Ammon's horn (tissue), 1 donor: ENCODE measurements at regions not wholly inside any gene's neighbourhood (a gene's known extent, or its start where the extent isn't known, plus 50 kb on each side); places are given as distances from the start of the nearest gene placed in this dataset.
"Not testable (repeated sequence)": the region's sequence is repeated elsewhere in the genome, so short reads cannot be mapped to it uniquely, and the experiment has no call there.

Experiments used
- DNase-seq: peaks from one replicate; pipeline ENCODE4 v3.0.0-alpha.2; 2016; ENCODE audit warnings: low spot score

DNA sequence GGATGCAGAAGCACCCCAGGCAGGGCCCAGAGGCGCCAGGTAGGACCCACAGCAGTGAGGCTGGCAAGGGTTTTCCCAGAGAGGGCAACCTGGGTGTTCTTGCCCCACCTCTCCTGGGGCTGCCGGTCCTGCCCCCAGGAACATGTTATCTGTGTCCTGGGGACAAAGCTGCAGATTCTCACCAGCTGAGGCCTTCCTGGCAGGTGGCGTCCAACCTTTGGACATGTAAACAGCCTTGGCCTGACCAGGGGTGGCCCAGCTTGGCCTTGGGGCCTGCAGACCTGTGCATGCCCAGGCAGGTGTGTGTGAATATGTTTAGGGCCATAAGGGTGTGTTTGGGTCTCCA, 101.8 kb upstream of the LARP1 start:
- no peak for DNase-seq

DNA sequence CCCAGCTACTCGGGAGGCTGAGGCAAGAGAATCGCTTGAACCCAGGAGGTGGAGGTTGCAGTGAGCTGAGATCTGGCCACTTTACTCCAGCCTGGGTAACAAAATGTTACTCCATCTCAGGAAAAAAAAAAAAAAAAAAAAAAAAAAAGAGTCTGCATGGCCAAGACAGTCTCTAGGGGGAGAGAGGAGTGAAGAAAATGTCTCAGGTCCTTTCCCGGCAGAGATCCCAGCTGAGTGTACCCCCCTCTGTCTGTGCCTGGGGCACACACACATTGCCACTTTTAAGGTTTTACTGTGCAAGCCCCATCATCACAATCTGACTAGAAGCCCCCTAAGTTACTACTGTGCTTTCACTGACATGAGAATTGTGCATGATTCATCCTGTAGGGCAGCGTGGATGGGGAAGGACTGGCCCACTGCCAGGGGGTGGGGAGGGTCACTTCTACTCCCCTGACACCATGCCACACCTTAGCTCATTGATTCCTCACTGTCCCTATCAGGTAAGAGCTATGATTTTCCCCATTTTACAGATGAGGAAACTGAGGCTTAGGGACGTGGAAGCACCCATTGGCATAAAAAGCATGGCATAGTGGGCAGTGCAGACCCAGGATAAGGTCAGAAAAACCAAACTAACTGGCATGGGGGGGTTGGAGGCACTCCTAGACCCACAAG, 102.3 kb upstream of the LARP1 start:
- DNase-seq, result no peak

DNA sequence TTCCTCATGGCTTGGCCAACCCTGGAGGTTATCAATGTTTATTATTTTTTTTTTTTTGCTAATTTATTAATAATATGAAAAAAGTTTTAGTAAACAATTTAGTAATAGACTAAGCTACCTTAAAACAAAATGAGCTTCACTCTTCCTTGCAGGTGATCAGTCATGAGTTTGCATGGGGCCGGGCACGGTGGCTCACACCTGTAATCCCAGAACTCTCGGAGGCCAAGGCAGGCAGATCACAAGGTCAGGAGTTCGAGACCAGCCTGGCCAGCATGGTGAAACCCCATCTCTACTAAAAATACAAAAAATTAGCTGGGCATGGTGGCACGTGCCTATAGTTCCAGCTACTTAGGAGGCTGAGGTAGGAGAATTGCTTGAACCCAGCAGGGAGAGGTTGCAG, 103.4 kb upstream of the LARP1 start:
- DNase-seq, result not testable (repeated sequence)

DNA sequence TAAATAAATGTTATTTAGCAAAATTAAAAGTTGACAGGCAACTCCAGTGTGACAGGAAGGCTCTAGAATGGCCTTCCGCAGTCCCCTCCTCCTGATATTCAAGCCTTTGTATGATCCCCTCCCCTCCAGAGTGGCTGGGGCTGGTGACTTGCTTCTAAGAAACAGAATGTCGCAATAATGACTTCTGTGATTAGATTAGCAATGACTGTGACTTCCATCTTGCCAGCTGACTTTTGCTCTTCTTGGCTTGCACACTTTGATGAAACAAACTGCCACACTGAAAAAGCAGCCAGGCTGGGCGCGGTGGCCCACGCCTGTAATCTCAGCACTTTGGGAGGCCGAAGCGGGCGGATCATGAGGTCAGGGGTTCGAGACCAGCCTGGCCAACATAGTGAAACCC, 106.5 kb upstream of the LARP1 start:
- DNase-seq, result no peak

DNA sequence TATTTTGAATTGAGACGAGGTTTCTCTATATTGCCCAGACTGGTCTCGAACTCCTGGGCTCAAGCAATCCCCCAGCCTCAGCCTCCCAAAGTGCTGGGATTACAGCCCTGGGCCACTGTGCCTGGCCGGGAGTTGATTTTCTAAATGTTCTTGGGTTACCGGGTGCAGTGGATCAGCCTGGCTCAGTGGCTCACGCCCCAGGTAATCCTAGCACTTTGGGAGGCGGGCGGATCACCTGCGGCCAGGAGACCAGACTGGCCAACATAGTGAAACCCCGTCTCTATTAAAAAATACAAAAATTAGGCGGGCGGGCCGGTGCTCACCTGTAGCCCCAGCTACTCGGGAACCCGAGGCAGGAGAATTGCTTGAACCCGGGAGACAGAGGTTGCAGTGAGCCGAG, 106.9 kb upstream of the LARP1 start:
- DNase-seq, result no peak

DNA sequence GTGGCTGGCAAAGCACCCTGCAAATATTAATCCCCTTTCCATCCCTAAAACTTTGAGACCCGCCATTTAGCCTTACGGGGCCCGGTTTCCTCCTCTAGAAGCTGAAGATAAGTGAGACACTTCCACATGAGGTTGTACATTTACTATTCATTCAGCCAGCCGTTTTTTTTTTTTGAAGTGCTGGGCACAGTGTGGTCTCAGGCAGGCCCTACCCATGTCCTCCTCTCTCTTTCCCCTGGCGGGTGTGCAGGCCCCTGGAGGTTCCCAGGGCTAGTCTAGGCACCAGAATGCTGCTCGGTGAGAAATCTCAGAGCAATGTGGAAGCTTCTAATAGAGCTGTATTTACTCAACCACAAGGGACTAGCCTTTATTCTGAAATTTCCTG, 107.4 kb upstream of the LARP1 start:
- DNase-seq, result no peak

DNA sequence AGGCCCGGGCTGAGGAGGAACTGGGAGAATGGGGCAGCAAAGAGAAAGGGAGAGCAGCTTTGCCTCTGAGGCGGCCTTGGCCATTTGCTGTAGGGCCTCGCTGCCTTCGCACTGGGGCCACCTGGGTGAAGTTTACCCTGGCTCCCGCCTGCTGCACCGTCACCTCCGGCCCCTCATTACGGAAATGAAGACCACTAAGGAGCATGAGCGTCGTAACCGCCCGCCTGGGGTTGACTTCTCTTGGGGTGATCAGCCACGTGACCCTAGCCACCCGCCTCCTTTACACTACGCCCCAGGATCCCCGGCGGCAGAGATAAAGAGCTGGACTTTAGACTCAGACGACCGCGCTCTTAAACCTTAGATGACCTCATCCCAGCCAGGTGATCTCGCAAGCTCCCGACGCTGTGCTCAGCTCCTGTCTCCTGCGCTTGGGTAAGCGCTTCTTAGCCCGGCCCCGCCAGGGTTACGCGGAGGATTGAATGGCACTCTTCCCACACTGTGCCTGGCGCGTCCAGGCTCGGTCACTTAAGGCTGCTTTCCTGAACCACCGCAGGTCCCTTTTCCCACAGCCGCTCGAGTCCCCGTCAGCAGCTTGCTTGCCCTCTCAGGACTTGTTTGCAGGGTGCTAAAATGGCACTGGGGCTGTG, 107.9 kb upstream of the LARP1 start:
- no peak for DNase-seq

DNA sequence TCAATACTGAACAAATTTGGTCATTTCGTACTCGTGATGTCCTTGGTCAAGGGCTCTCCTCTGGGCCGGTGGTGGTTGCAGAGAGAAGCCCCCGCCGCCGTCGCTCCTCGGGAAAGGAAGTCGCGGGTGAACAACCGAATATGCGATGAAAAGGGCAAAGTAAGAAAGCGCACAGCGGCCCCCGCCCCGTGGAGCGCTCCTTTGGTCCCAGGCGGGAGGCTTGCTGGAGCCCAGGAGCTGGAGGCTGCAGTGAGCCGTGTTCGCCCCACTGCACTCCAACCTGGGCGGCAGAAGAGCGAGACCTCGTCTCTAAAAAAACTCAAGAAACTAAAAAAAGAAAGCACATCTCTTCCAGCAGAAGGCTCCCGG, 108.4 kb upstream of the LARP1 start:
- DNase-seq, result no peak

DNA sequence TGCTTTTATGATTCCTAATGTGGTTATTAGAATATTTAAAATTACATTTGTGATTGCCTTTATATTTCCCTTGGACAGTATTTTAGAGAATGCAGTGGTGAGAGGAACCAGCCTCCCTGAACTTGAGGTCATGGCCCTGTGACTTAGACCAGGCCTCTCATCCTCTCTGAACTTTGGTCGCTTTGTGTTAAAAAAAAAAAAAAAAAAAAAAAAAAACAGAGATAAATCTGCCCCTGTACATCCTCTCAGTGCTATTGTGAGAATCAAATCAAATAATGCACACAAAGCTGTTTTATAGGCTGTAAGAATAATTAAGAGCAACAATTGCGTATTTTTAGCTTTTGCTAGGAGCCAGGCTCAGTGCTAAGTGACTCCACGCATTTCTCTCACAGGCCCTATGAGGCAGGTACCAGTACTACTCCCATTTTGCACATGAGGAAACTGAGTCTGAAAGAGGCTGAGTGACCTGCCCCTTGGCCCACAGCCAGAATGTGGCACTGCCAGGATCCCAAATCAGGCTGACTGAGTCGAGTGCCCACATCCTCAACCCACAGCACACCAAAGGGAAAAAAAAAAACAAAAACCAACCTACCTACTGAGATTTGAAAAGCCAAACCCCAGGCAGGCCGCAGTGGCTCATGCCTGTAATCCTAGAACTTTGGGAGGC, 110.3 kb upstream of the LARP1 start:
- DNase-seq, result no peak

DNA sequence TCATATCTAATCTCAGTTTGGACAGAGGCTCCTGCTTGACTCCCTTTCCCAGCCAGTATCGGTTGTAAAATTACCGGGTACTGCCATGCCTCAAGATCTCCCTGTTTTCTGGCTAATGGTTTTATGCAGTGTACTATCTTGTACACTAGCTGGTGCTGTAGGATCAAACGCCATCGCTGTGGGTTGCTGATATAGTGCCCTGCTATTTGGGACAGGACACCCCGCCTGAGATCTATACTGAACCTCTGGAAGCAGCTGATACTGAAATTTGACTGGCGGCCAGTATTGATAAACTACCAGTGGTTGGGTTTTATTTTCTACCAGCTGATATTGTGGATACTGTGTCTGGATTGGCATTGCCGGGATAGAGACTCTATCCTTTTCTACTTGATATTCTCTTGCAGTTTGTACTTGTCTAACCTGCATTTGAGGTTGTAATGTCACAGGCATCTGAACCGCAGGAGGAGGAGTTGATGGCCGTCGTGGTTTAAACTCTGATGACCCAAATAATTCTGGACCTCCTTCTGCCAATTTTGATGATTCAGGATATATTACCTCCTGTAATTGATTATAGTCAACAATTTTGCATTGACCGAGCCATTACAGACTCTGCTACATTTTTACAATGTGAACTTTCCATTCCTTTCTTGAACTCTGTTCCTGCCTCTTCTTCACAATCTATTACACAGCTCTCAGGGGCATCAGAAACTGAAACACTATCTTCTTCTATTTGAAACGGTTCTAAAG, 112.5 kb upstream of the LARP1 start:
- no peak for DNase-seq

DNA sequence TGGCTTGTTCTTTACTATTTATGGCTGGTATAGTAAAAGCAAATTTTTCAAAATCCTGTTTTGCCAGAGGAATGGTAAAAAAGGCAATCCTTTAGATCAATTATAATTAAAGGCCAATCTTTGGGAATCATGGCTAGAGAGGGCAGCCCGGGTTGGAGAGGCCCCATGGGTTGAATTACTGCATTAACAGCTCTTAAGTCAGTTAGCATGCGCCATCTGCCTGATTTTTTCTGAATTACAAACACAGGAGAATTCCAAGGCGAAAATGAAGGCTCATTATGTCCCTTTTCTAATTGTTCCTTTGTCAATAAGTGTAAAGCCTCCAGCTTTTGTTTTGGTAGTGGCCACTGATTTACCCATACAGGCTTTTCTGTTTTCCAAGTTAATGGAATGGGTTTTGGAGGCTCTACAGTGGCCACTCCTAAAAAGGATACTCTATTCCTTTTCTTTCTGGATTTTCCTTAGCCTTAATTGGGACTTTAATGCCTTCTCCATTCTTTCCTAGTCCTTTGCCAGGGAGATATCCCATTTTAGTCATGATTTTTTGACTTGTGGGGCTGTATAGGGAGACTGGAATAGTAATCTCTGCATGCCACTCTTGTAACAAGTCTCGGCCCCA, 114.9 kb upstream of the LARP1 start:
- DNase-seq, result peak; percentile 16

DNA sequence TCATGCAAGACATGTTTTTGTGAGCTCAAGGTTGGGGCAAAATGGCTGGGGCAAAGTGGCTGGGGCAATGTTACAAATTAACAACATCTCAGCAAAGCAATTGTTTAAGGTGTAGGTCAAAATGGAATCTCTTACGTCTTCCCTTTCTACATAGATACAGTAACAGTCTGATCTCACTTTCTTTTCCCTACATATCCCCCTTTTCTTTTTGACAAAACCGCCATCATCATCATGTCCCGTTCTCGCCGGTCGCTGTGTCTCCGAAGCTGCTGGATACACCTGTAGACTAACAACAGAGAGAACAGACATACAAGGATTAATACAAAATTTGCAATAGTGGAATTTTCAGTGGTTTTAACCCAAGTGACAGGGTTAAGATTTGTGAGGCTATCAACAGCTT, 118.4 kb upstream of the LARP1 start:
- DNase-seq, result not testable (repeated sequence)

DNA sequence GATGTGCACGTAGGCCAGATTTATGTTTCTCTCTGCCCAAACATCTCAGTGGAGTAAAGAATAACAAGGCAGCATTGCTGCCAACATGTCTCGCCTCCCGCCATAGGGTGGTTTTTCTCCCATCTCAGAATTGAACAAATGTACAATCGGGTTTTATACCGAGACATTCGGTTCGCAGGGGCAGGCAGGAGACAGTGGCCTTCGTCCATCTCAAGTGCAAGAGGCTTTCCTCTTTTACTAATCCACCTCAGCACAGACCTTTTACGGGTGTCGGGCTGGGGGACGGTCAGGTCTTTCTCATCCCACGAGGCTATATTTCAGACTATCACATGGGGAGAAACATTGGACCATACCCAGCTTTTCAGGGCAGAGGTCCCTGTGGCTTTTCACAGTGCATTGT, 118.9 kb upstream of the LARP1 start:
- DNase-seq, result not testable (repeated sequence)

DNA sequence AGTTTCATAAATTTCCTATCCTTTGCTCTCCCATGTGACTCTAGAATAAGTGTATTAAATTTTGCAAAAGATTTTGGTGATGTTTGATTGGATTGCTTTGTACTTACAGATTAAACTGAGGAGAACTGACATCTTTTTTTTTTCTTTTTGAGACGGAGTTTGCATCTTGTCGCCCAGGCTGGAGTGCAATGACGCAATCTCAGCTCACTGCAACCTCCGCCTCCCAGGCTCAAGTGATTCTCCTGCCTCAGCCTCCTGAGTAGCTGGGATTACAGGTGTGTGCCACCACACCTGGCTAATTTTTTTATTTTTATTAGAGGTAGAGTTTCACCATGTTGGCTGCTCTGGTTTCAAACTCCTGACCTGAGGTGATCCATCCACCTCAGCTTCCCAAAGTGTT, 121.4 kb upstream of the LARP1 start:
- DNase-seq, result not testable (repeated sequence)

DNA sequence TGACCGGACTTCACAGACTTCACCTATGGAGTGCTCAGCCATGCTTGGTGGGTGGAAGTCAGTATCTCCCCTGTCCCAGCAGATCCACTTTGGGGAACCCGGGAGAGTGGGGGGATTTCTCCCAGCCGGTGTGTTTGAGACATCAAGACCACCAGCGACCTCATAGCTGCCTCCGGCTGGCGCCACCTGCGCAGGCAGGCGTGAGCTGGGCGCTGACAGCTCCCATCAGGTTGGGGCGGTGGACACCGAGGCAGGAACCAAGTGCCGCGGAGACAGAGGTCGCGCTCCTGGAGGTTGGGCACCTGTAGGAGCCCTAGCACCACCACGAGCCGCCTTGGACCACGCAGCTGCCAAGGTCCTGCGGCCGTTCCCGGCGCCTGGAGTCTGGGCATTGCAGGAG, 124.0 kb upstream of the LARP1 start:
- DNase-seq, result no peak

DNA sequence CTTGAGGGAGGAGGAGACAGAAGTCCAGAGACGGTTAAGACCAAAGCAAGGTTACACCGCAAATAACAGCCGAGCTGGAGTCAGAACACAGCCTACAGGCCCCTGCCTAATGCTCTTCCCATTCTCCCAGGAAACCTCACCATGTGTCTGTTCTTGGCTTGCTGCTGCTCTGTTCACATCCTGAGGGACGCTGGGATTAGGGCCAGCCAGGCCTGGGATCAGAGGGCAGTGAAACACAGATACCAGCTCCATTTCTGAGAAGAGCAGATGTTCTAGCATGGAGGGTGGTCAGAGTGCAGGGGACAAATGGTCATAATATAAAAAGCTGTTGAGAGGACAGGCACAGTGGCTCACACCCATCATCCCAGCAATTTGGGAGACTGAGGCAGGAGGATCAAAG, 124.8 kb upstream of the LARP1 start:
- DNase-seq, result no peak

DNA sequence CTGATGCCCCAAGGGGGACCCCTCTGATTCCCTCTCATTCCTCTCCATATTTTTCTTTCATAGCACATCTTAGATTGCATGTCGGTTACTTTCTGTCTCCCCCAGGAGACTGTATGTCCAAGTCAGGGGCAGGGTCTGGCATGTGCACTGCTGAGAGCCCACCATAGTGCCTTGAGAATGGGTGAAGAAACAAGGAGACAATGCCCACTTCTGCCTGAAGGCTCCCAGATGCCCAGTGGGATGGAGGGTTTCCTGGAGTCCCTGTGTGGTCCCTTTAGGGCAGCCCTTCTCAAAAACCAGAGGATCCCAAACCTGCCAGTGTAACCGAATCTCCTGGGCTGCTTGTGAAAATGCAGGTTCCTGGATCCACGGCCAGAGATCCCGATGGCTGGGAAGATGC, 126.5 kb upstream of the LARP1 start:
- no peak for DNase-seq

DNA sequence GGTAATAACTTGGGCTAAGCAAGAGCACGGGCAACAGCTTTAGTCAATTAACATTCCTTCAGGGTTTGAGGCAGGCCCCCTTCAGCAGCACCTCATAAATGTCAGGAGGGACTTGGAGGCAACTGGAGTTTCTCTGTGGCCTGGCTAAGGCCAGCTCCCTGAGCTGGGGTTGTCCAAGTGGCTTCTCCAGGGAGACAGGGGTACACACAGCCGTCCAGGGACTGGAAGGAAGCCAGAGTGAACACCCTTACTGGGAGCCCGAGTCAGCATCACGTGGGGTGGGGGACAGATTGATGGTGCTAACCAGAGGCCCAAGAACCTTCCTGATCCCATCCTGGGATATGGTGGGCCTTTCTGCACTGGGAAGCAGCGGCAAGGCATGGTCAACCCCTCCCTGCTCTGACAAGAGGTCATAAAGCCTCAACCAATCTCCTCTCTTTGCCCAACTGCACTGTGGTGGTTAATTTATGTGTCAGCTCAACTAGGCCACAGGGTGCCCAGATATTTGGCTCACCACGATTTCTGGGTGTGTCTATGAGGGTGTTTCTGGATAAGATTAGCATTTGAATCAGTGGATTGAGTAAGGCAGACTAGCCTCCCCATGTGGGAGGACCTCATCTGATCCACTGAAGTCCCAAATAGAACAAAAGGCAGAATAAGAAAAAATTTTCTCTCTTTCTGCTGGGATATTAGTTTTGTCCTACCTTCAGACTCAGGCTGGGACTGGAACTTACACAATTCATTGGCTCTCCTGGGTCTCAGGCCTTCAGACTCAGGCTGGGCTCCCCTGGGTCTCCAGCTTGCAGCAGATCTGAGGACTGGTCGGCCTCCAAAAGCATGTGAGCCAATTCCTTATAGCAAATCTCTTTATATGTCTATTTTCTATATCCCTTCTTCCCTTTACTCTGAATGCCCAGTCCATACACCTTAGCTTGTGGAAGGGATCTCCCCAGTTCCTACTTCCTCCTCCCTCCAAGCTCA, 127.2 kb upstream of the LARP1 start:
- no peak for DNase-seq

DNA sequence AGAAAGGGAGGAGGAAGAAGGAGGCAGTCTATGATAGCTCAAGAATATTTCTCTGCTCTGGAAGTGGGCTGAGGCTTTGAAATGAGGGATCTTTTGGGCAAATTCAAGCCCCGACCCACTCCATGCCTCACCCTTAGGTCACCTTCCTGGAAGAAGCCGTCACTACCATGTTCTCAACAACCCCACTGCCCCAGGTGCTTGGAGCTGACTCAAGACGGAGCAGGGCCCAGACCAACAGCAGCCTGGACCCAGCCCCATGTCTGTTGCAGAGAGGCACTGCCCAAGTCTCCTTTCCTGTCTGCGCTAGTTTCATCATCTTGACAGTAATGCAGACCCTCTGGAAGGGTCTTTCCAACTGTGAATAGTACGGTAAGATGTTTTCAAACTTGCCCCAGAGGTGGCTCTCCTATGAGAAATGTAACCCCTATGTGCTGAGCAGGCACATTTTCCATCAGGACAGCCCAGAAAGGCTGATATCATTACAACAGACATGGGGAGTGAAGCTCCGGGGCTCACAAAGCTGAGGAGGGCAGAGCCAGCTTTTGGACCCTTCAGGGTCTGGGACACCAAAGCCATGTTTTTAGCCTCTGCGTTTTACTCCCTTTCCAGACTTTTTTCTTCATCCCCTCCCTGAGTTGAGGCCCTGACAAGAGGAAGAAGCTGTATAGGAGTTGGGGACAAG, 128.2 kb upstream of the LARP1 start:
- no peak for DNase-seq

DNA sequence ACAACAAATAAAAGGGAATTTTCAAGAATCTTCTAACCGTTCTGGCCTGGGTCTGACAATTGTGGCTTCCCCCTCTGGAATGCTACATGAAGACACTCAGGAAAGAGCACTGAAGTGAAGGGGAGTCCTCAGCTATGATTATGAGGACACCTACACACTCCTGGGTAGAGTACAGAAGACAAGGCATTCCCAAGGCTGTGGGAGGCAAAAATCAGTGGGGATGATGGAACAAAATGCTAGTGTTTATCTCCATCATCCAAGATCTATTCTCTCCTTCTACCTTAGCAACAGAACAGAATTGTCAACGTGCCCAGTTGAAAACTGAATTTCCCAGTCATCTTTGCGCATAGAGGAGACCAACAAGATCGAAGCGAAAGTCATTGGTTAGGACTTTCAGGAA, 130.1 kb upstream of the LARP1 start:
- peak; percentile 33 for DNase-seq

DNA sequence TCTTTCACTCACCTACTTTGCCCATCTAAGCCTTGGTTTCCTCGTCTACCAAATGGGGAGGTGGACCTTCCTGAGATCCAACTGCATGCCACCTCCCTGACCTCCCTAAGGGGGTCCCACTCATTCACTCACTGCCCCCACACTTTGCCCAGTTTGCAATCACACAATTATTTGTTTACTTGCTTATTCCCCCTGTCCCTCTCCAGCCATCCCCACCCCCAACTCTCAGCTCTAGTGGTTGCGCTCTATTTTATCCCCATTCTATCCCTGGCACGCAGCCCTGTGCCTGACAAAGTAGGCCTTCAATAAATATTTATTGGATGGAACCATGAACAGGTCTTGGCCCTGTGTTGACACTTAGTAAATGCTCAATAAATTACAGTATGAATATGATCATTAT, 130.8 kb upstream of the LARP1 start:
- no peak for DNase-seq
